Testis (tissue), 2 donors: ENCODE measurements at regions not wholly inside any gene's neighbourhood (a gene's known extent, or its start where the extent isn't known, plus 50 kb on each side); places are given as distances from the start of the nearest gene placed in this dataset.

ENCODE experiments used
- DNase-seq: peaks from one replicate; pipeline ENCODE4 v3.0.0-alpha.2; 2019
- H3K27ac ChIP-seq, 2 donors: fragments of 200-600 bp; sonication (generic); one replicate each; pipeline ENCODE4 v1.5.1; 2019
- H3K27me3 ChIP-seq: fragments of 200-600 bp; sonication (generic); one replicate; pipeline ENCODE4 v1.5.1; 2019
- H3K36me3 ChIP-seq: fragments of 200-600 bp; sonication (generic); one replicate; pipeline ENCODE4 v1.5.1; 2017; ENCODE audit warnings: low read depth; ENCODE audit errors: missing control alignments
- H3K4me1 ChIP-seq: fragments of 200-600 bp; sonication (generic); one replicate; pipeline ENCODE4 v1.5.1; 2019
- H3K4me3 ChIP-seq, 2 donors: fragments of 200-600 bp; sonication (generic); one replicate each; pipeline ENCODE4 v1.5.1; 2017 to 2019
- H3K9me3 ChIP-seq: fragments of 200-600 bp; sonication (generic); one replicate; pipeline ENCODE4 v1.5.1; 2017
- CTCF ChIP-seq, 3 experiments: fragments of 450-650 bp in 2 of 3; fragments of 200-600 bp in 1 of 3; sonication (generic) in 1 of 3; IDR thresholded peaks; one replicate each; pipeline ENCODE4 v1.5.1; 2016 to 2019; ENCODE audit warnings: antibody characterized with exemption in 3 of 3, mild to moderate bottlenecking in 2 of 3, moderate library complexity in 1 of 3
- POLR2A ChIP-seq: fragments of 450-650 bp; IDR thresholded peaks from one replicate; pipeline ENCODE4 v1.6.1; 2017; ENCODE audit warnings: antibody characterized with exemption, mild to moderate bottlenecking, moderate library complexity
- WGBS, 2 donors: methylation state at CpG; one replicate each; pipeline ENCODE4 v1.1.5; 2018; 5-methylcytosine and 5-hydroxymethylcytosine counted together
- intact Hi-C: fragments of 100-400 bp; cut with DNase I; formaldehyde crosslinking; loops from one replicate; pipeline ENCODE4 v1.15.1; 2023; ENCODE audit warnings: low total_unique reads

GRCh38 chr5:52605317-52606313 is 182.1 kb upstream of the ITGA1 start:
- Histone ChIP-seq H3K27me3 (no peaks in the 10 kb centered on the region), H3K36me3 (no peaks in the 10 kb centered on the region), H3K27ac (no peak overlapping the region), H3K9me3 (no peaks in the 10 kb centered on the region), H3K4me1 (no peaks in the 10 kb centered on the region), H3K4me3 (no peak overlapping the region)
- TF ChIP-seq POLR2A (no peak), CTCF (IDR thresholded peaks at IDR 0.05) (no peak)
- WGBS, 2 donors: 85 to 90% methylated on average over 6 of the region's 6 CpGs
- no peak for DNase-seq
- intact Hi-C loops: no loop called here

GRCh38 chr5:52607227-52607824 is 180.4 kb upstream of the ITGA1 start:
- H3K27ac ChIP-seq: no peak overlapping the region
- H3K4me1 ChIP-seq: no peaks in the 10 kb centered on the region
- no peak for DNase-seq
- H3K4me3 ChIP-seq: no peak overlapping the region
- no peak for TF ChIP-seq POLR2A
- no peak for TF ChIP-seq CTCF (IDR thresholded peaks at IDR 0.05)
- intact Hi-C loops: no loop called here
- no peaks in the 10 kb centered on the region for H3K27me3 ChIP-seq
- H3K36me3 ChIP-seq: no peaks in the 10 kb centered on the region
- H3K9me3 ChIP-seq: no peaks in the 10 kb centered on the region

GRCh38 chr5:52620315-52620714 is 167.4 kb upstream of the ITGA1 start:
- WGBS, 2 donors: 74 to 91% methylated on average over 3 of the region's 3 CpGs
- Histone ChIP-seq H3K27me3 (no peaks in the 10 kb centered on the region), H3K4me3 (no peak overlapping the region), H3K27ac (no peak overlapping the region), H3K4me1 (no peaks in the 10 kb centered on the region), H3K9me3 (no peaks in the 10 kb centered on the region), H3K36me3 (no peaks in the 10 kb centered on the region)
- DNase-seq: no peak
- TF ChIP-seq POLR2A (no peak), CTCF (IDR thresholded peaks at IDR 0.05) (no peak)
- intact Hi-C loops: no loop called here

- Histone ChIP-seq H3K4me3 (no peak overlapping the region), H3K27me3 (no peaks in the 10 kb centered on the region), H3K36me3 (no peaks in the 10 kb centered on the region), H3K9me3 (no peaks in the 10 kb centered on the region), H3K4me1 (no peaks in the 10 kb centered on the region), H3K27ac (no peak overlapping the region)
- DNase-seq: no peak
- intact Hi-C loops: no loop called here
- WGBS, 2 donors: 44 to 48% methylated on average over 4 of the region's 4 CpGs
- TF ChIP-seq POLR2A (no peak), CTCF (IDR thresholded peaks at IDR 0.05) (no peak)
These were observed 164.4 kb upstream of the ITGA1 start for GRCh38 chr5:52623291-52623690.
